Neural cell (in vitro differentiated cells): ENCODE measurements at regions not wholly inside any gene's neighbourhood (a gene's known extent, or its start where the extent isn't known, plus 50 kb on each side); places are given as distances from the start of the nearest gene placed in this dataset.

Source experiments
- H2AFZ ChIP-seq: fragments of 200-600, 300-800 bp; sonication (generic), shearing (Covaris generic); 2 replicates; pipeline ENCODE4 v1.6.0; 2014; ENCODE audit warnings: low read depth, mild to moderate bottlenecking, antibody characterized with exemption, low read length, moderate library complexity
- H3F3A ChIP-seq: fragments of 200-600 bp; shearing (Covaris generic); 2 replicates; pipeline ENCODE4 v1.6.1; 2016; ENCODE audit warnings: mild to moderate bottlenecking, moderate library complexity, mixed read lengths, antibody characterized with exemption, low read length; ENCODE audit not compliant: insufficient read depth, poor library complexity, severe bottlenecking
- H3K27ac ChIP-seq: fragments of 200-600, 300-800 bp; sonication (generic), shearing (Covaris generic); 2 replicates; pipeline ENCODE4 v1.5.1; 2014; ENCODE audit warnings: mild to moderate bottlenecking, low read length, moderate library complexity
- H3K27me3 ChIP-seq: fragments of 300-800, 200-600 bp; sonication (generic), shearing (Covaris generic); 2 replicates; pipeline ENCODE4 v1.6.0; 2014; ENCODE audit warnings: mild to moderate bottlenecking, low read depth, low read length, moderate library complexity; ENCODE audit not compliant: insufficient read depth
- H3K36me3 ChIP-seq: fragments of 300-800, 200-600 bp; sonication (generic), shearing (Covaris generic); 2 replicates; pipeline ENCODE4 v1.5.1; 2014; ENCODE audit warnings: mild to moderate bottlenecking, antibody characterized with exemption, low read length, moderate library complexity; ENCODE audit not compliant: insufficient read depth
- H3K4me2 ChIP-seq: fragments of 300-800, 200-600 bp; sonication (generic), shearing (Covaris generic); 2 replicates; pipeline ENCODE4 v1.6.0; 2014; ENCODE audit warnings: mild to moderate bottlenecking, low read length
- H3K4me3 ChIP-seq: fragments of 300-800, 200-600 bp; sonication (generic), shearing (Covaris generic); 2 replicates; pipeline ENCODE4 v1.5.1; 2014; ENCODE audit warnings: mild to moderate bottlenecking, low read length, moderate library complexity
- H3K79me2 ChIP-seq: fragments of 200-600 bp; shearing (Covaris generic); replicated peaks from 2 replicates; pipeline ENCODE4 v1.6.0; 2014; ENCODE audit warnings: mild to moderate bottlenecking, low read length, moderate library complexity; ENCODE audit not compliant: insufficient read depth
- H3K9ac ChIP-seq: fragments of 300-800, 200-600 bp; sonication (generic), shearing (Covaris generic); 2 replicates; pipeline ENCODE4 v1.6.1; 2016; ENCODE audit warnings: mild to moderate bottlenecking, low read length, mixed read lengths
- H3K9me2 ChIP-seq: fragments of 200-600 bp; shearing (Covaris generic); 2 replicates; pipeline ENCODE4 v1.6.1; 2016; ENCODE audit warnings: mild to moderate bottlenecking, low read length, mixed read lengths; ENCODE audit not compliant: insufficient read depth
- H3K9me3 ChIP-seq: fragments of 200-600, 300-800 bp; sonication (generic), shearing (Covaris generic); 2 replicates; pipeline ENCODE4 v1.6.1; 2016; ENCODE audit warnings: mild to moderate bottlenecking, mixed run types, low read length, moderate library complexity, mixed read lengths
- H4K20me1 ChIP-seq: fragments of 200-600 bp; shearing (Covaris generic); 2 replicates; pipeline ENCODE4 v1.6.1; 2016; ENCODE audit warnings: mild to moderate bottlenecking, mixed run types; ENCODE audit not compliant: insufficient read depth
- EP300 ChIP-seq: fragments of 450-650 bp; conservative IDR thresholded peaks from 2 replicates; pipeline ENCODE4 v1.6.1; 2014; ENCODE audit warnings: antibody characterized with exemption, mild to moderate bottlenecking, moderate library complexity; ENCODE audit not compliant: poor library complexity, severe bottlenecking
- EZH2 ChIP-seq: fragments of 200-600, 300-800 bp; shearing (Covaris generic), sonication (generic); IDR thresholded peaks from 2 replicates; pipeline ENCODE4 v1.6.1; 2014; ENCODE audit warnings: antibody characterized with exemption, low read length, borderline replicate concordance, mild to moderate bottlenecking; ENCODE audit not compliant: insufficient read depth, poor library complexity, severe bottlenecking
- MXI1 ChIP-seq: fragments of 450-650 bp; conservative IDR thresholded peaks from 2 replicates; pipeline ENCODE4 v1.6.1; 2014; ENCODE audit warnings: antibody characterized with exemption, mild to moderate bottlenecking; ENCODE audit not compliant: poor library complexity, severe bottlenecking
- POLR2AphosphoS5 ChIP-seq: IDR thresholded peaks from 2 replicates; pipeline ENCODE4 v1.6.1; 2012
- RAD21 ChIP-seq: fragments of 450-650 bp; conservative IDR thresholded peaks from 2 replicates; pipeline ENCODE4 v1.6.1; 2014; ENCODE audit warnings: antibody characterized with exemption, mild to moderate bottlenecking, moderate library complexity
- SMC3 ChIP-seq: fragments of 450-650 bp; conservative IDR thresholded peaks from 2 replicates; pipeline ENCODE4 v1.6.1; 2014; ENCODE audit warnings: antibody characterized with exemption, mild to moderate bottlenecking, moderate library complexity; ENCODE audit not compliant: poor library complexity
- TAF1 ChIP-seq: IDR thresholded peaks from 2 replicates; pipeline ENCODE4 v1.6.1; 2012; ENCODE audit warnings: low read depth
- TF ChIP-seq, protein P1 (sequence below): fragments of 450-650 bp; IDR thresholded peaks from 2 replicates; pipeline ENCODE4 v1.5.1; 2014; ENCODE audit warnings: antibody characterized with exemption, mild to moderate bottlenecking, moderate library complexity; ENCODE audit not compliant: poor library complexity, severe bottlenecking
- TF ChIP-seq, protein P2 (sequence below): IDR thresholded peaks from 2 replicates; pipeline ENCODE4 v1.6.1; 2012; ENCODE audit warnings: borderline replicate concordance

DNA sequence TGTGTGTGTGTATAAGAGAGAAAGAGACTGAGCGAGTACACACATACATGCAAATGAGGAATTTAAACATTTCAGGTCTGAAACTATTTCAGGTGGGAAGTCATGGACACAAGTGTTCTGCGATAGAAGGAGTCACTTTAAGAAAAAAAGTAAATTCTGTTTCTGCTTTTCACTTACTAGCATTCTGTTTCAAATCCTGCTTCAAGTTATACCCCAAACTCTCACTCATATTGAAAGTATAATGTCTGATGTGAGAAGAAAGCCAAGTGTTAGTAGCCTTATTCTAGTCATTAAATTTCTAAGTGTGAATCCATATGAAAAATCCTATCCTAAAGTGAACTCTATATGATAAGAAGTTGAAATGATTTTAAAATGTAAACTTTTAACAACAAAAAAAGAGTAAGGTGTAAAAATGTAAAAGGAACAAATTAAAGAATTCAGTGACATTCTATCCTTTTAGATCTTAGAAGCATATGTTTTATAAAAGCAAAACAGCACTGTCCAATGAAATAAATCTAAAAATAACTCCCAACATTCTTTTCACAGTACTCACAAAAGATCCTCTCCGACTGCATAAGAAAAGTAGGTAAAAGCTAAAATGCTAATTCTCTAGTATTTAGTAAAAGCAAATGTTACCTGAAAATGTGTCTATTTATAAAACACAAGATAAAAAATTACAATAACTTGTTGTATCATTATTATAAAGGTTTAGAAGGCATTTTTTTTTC is 570.6 kb downstream of the ZEB2 start:
- no peak overlapping the region for H3K4me2 ChIP-seq
- H3K79me2 ChIP-seq = no peaks in the 10 kb centered on the region
- H3K9ac ChIP-seq = no peak overlapping the region
- no peaks in the 10 kb centered on the region for H3K9me3 ChIP-seq
- no peak overlapping the region for H3K4me3 ChIP-seq
- no peaks in the 10 kb centered on the region for H3K27me3 ChIP-seq
- no peak overlapping the region for H2AFZ ChIP-seq
- H3K9me2 ChIP-seq = no peaks in the 10 kb centered on the region
- H3F3A ChIP-seq = no peaks in the 10 kb centered on the region
- no peak overlapping the region for H3K27ac ChIP-seq
- no peak for TF ChIP-seq SMC3
- no peak for TF ChIP-seq RAD21
- TF ChIP-seq POLR2AphosphoS5 = no peak
- TF ChIP-seq, protein P1, sequence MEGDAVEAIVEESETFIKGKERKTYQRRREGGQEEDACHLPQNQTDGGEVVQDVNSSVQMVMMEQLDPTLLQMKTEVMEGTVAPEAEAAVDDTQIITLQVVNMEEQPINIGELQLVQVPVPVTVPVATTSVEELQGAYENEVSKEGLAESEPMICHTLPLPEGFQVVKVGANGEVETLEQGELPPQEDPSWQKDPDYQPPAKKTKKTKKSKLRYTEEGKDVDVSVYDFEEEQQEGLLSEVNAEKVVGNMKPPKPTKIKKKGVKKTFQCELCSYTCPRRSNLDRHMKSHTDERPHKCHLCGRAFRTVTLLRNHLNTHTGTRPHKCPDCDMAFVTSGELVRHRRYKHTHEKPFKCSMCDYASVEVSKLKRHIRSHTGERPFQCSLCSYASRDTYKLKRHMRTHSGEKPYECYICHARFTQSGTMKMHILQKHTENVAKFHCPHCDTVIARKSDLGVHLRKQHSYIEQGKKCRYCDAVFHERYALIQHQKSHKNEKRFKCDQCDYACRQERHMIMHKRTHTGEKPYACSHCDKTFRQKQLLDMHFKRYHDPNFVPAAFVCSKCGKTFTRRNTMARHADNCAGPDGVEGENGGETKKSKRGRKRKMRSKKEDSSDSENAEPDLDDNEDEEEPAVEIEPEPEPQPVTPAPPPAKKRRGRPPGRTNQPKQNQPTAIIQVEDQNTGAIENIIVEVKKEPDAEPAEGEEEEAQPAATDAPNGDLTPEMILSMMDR = no peak
- TF ChIP-seq MXI1 = no peak
- TF ChIP-seq EZH2 = no peak
- TF ChIP-seq, protein P2, sequence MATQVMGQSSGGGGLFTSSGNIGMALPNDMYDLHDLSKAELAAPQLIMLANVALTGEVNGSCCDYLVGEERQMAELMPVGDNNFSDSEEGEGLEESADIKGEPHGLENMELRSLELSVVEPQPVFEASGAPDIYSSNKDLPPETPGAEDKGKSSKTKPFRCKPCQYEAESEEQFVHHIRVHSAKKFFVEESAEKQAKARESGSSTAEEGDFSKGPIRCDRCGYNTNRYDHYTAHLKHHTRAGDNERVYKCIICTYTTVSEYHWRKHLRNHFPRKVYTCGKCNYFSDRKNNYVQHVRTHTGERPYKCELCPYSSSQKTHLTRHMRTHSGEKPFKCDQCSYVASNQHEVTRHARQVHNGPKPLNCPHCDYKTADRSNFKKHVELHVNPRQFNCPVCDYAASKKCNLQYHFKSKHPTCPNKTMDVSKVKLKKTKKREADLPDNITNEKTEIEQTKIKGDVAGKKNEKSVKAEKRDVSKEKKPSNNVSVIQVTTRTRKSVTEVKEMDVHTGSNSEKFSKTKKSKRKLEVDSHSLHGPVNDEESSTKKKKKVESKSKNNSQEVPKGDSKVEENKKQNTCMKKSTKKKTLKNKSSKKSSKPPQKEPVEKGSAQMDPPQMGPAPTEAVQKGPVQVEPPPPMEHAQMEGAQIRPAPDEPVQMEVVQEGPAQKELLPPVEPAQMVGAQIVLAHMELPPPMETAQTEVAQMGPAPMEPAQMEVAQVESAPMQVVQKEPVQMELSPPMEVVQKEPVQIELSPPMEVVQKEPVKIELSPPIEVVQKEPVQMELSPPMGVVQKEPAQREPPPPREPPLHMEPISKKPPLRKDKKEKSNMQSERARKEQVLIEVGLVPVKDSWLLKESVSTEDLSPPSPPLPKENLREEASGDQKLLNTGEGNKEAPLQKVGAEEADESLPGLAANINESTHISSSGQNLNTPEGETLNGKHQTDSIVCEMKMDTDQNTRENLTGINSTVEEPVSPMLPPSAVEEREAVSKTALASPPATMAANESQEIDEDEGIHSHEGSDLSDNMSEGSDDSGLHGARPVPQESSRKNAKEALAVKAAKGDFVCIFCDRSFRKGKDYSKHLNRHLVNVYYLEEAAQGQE = no peak
- no peak for TF ChIP-seq EP300
- no peaks in the 10 kb centered on the region for H3K36me3 ChIP-seq
- no peaks in the 10 kb centered on the region for H4K20me1 ChIP-seq

DNA sequence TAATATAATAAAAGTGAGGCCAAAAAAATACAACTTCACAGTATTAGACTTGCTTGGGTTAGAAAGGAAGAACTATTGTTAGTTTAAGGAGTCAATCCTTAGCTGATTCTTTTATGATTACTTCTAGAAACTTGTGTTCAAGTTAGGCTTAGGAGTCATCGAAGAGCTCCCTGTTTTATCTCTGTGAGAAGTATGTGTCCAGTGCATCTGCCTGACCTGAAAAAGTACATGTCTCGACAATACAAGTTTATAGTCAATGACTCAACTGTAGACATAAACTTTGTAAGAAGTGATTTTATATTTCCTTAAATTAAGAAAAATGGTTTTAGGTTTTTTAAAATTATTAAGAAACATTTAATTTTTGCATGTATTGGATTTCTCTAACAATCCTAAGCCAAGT is 571.2 kb downstream of the ZEB2 start:
- Histone ChIP-seq H3K79me2 (no peaks in the 10 kb centered on the region), H3K9me3 (no peaks in the 10 kb centered on the region), H3K27ac (no peak overlapping the region), H3F3A (no peaks in the 10 kb centered on the region), H3K27me3 (no peaks in the 10 kb centered on the region), H3K36me3 (no peaks in the 10 kb centered on the region), H3K9ac (no peak overlapping the region), H3K4me2 (no peak overlapping the region), H3K4me3 (no peak overlapping the region), H3K9me2 (no peaks in the 10 kb centered on the region), H2AFZ (no peak overlapping the region), H4K20me1 (no peaks in the 10 kb centered on the region)
- TF ChIP-seq, protein P1 = no peak
- TF ChIP-seq SMC3 (no peak), TAF1 (no peak), MXI1 (no peak), RAD21 (no peak)
